ENCODE measurements at regions not wholly inside any gene's neighbourhood (a gene's known extent, or its start where the extent isn't known, plus 50 kb on each side); places are given as distances from the start of the nearest gene placed in this dataset.

DNA sequence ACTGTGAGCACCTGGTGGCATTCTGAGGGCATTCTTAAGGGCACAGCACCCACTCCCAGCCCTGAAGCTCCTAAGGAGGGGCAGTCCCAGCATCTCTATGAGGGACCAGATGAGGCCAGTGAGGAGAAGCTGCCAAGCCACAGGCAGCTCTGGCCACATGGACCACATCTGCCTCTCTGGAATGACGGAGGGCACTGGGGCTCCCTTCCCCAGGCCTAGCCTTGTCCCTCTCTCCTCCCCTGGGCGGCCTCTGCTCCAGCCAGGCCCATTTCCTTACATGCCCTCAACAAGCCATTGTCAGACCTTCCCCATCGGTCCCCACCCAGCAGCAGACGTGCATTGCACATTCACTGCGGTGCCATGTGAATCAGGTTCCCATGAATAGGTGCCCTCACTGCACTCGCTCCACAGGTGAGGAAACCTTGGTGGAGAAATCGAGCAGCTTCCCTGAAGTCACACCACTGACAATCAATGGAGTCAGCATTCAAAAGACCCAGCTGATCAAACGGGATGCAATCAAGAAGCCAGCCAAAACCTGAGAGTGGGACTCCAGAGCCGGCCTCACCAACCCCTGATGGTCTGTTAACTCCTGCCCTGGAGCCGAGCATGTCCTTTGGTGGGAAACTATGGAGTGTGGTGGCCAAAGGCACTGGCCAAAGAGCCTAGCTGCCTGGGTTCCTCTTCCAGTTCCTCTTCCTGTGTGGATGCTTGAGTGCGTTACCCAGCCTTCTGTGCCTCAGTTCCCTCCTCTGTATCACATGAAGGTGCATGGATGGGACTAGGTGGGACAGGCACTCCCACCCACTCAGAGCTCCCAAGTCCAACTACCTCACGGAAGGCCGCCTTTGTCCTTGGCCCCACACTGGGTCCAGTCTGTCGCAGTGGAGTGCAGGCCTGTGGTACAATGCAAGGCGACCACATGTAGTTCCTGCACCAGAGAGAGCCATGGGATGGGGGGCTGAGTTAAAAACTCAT is 147.3 kb downstream of the ZFP36L2 start:
- TF ChIP-seq, protein P1, sequence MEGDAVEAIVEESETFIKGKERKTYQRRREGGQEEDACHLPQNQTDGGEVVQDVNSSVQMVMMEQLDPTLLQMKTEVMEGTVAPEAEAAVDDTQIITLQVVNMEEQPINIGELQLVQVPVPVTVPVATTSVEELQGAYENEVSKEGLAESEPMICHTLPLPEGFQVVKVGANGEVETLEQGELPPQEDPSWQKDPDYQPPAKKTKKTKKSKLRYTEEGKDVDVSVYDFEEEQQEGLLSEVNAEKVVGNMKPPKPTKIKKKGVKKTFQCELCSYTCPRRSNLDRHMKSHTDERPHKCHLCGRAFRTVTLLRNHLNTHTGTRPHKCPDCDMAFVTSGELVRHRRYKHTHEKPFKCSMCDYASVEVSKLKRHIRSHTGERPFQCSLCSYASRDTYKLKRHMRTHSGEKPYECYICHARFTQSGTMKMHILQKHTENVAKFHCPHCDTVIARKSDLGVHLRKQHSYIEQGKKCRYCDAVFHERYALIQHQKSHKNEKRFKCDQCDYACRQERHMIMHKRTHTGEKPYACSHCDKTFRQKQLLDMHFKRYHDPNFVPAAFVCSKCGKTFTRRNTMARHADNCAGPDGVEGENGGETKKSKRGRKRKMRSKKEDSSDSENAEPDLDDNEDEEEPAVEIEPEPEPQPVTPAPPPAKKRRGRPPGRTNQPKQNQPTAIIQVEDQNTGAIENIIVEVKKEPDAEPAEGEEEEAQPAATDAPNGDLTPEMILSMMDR (IDR thresholded peaks at IDR 0.05; ENCODE audit: low read depth, low read length, poor library complexity, severe bottlenecking), result no peak
- TF ChIP-seq EZH2phosphoT487 (IDR thresholded peaks at IDR 0.05; ENCODE audit: borderline replicate concordance, low read length), result no peak
